RWPE1 (cell line): ENCODE measurements at regions not wholly inside any gene's neighbourhood (a gene's known extent, or its start where the extent isn't known, plus 50 kb on each side); places are given as distances from the start of the nearest gene placed in this dataset.
"Not testable (repeated sequence)": the region's sequence is repeated elsewhere in the genome, so short reads cannot be mapped to it uniquely, and the experiment has no call there.

Experiments used
- CTCF ChIA-PET: fragments of 350-600 bp; sonication (Branson Sonifier 250); formaldehyde crosslinking; extraction: SDS; loops from one replicate; lab custom pipeline; 2021; lab: Yijun Ruan, JAX
- POLR2A ChIA-PET: fragments of 400-600 bp; formaldehyde crosslinking; extraction: SDS; loops from one replicate; lab custom pipeline; 2020; ENCODE audit warnings: antibody characterized with exemption; ENCODE audit not compliant: low non-redundant PET; lab: Yijun Ruan, JAX
- DNase-seq: peaks from one replicate; pipeline ENCODE4 v3.0.0; 2012; ENCODE audit warnings: low spot score
- H3K27ac ChIP-seq: fragments of 450-650 bp; 2 replicates; pipeline ENCODE4 v1.5.1; 2017
- TF ChIP-seq, protein P1 (sequence below): fragments of 450-650 bp; conservative IDR thresholded peaks from 2 replicates; pipeline ENCODE4 v1.5.1; 2017; ENCODE audit warnings: low read depth, mild to moderate bottlenecking

DNA sequence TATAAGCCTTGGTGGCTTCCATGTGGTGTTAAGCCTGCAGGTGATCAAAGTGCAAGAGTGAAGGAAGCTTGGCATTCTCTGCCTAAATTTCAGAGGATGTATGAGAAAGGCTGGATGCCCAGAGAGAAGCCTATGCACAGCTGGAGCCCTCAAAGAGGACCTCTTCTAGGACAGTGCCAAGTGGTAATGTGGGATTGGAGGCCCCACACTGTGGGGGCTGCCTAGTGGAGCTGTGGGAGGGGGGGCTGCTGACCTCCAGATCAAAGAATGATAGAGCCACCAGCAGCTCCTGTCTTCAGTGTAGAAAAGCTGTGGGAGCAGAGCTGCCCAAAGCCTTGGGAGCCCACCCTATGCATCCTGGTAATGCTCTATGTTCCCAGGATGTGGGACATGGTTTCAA is 1512.7 kb upstream of the TPTE start:
- POLR2A ChIA-PET, result no interaction called here
- TF ChIP-seq, protein P1, sequence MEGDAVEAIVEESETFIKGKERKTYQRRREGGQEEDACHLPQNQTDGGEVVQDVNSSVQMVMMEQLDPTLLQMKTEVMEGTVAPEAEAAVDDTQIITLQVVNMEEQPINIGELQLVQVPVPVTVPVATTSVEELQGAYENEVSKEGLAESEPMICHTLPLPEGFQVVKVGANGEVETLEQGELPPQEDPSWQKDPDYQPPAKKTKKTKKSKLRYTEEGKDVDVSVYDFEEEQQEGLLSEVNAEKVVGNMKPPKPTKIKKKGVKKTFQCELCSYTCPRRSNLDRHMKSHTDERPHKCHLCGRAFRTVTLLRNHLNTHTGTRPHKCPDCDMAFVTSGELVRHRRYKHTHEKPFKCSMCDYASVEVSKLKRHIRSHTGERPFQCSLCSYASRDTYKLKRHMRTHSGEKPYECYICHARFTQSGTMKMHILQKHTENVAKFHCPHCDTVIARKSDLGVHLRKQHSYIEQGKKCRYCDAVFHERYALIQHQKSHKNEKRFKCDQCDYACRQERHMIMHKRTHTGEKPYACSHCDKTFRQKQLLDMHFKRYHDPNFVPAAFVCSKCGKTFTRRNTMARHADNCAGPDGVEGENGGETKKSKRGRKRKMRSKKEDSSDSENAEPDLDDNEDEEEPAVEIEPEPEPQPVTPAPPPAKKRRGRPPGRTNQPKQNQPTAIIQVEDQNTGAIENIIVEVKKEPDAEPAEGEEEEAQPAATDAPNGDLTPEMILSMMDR, result no peak
- CTCF ChIA-PET, result no interaction called here
- H3K27ac ChIP-seq, result no peak overlapping the region
- DNase-seq, result no peak

DNA sequence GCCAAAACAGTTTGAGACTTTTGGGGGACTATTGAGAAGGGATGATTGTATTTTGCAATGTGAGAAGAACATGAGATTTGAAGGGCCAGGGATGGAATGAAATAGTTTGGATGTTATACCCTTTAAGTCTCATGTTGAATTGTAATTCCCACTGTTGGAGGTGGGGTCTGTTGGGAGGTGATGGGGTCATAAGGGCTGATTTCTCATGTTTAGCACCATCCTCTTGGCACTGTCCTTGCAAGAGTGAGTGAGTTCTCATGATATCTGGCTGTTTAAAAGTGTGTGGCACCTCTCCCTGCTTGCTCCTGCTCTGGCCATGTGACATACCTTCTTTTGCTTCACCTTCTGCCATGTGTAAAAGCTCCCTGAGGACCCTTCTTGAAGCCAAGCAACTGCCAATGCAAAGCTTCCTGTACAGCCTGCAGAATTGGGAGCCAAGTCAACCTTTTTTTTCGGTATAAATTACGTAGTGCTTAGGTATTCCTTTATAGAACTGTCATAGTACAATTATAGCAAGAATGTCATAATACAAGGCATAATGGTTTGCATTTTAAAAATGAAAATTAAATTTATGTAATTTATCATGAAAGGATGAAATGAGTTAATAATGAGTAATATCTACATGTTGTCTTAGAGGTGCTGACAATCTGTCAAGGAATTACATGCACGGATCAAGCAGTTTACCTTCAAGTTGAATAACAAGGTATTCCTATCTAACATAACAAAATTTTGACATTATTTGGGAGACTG is 1511.9 kb upstream of the TPTE start:
- CTCF ChIA-PET, DNase-seq, POLR2A ChIA-PET, H3K27ac ChIP-seq: not testable (repeated sequence)

DNA sequence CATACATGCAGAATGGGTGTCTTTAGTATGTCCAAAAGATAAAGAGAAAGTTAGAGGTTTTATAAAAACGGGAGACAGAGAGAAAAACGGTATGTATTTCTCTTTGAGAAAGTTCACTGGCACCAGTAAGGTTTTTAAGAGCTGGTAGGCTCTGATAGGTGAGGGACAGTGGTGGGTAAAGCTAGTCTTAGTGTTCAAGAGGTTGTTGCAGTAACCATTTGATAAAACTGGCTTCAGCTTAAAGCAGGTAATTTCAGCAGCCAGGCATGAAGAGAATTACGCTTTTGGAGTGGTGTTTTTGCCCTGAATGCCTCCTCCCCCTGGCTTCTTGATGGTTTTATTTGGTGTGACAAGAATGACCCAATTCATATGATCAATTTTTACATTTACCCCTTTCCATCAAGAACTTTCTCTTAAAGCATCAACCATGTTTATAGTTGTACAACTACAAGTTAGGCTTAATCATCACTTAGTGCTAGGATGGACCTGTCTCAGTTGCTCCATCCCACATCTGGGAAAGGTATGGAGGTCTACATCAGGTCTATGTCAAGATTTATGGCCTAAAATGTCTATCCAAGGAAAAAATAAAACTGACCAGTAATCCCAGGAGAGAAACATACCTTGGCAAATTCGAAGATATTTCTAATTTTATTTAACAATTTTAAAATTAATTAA is 1511.1 kb upstream of the TPTE start:
- H3K27ac ChIP-seq, POLR2A ChIA-PET, DNase-seq, CTCF ChIA-PET: not testable (repeated sequence)

DNA sequence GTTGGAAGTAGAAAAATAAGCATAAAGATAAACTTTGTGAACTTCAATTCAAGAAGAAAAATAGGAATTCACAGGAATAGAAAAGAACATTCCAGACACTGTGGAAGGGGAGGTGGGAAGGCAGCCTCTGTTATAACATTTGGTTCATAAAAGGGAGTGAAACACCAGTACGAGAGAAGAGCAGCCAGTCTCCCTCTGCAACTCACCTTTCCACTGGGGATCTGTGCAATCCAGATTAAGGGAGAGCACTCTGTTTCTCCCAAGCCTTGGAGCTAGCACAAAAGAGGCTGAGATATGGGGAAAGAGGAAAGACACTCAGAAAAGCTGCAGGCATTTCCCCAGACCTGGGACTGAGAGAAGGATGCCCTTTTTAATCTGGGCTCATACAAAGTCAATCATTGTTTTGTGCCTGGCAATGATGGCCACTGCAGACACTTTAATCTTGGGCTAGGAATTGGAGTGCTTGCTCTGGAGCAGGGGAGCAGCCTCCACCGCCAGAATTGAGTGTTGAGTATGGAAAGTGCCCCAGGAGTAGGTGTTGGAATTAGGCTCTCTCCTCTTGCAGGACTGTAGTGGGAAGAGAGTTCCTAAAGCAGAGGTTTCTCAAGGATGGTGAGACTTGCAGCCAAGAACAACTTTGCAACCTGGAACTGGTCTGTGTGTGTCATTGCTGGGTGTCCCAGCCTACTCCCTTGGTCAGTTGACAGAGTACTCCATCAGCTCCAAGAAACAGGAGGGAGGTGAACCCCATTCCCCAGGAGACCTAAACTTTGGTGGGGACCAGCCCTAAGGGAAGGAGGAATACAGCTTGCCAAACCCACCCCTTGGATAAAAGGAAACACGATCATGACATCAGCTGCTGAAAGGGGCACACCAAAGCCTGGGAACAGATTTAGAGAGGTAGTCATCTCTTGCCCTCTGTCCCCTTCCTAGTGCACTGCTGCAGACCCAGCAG is 1510.2 kb upstream of the TPTE start:
- H3K27ac ChIP-seq, CTCF ChIA-PET, POLR2A ChIA-PET, DNase-seq: not testable (repeated sequence)

DNA sequence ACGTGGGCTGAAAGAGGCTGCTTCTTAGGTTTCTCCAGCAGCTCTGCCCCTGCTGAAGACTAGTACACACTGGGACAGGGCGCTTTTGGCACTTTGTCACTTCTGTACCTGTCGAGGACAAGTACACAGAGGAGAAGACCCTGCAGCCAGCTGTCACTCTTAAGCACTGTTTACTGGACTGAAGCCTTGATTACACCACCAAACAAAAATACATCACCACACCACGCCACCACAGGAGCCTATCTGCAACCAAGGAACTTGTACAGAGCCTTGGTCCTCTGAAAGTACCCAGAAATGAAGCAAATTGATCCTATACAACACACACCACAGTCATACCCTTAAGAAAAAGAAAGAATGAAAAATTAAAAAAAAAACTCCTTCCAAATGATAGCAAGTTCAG is 1509.5 kb upstream of the TPTE start:
- H3K27ac ChIP-seq, POLR2A ChIA-PET, DNase-seq, CTCF ChIA-PET: not testable (repeated sequence)

DNA sequence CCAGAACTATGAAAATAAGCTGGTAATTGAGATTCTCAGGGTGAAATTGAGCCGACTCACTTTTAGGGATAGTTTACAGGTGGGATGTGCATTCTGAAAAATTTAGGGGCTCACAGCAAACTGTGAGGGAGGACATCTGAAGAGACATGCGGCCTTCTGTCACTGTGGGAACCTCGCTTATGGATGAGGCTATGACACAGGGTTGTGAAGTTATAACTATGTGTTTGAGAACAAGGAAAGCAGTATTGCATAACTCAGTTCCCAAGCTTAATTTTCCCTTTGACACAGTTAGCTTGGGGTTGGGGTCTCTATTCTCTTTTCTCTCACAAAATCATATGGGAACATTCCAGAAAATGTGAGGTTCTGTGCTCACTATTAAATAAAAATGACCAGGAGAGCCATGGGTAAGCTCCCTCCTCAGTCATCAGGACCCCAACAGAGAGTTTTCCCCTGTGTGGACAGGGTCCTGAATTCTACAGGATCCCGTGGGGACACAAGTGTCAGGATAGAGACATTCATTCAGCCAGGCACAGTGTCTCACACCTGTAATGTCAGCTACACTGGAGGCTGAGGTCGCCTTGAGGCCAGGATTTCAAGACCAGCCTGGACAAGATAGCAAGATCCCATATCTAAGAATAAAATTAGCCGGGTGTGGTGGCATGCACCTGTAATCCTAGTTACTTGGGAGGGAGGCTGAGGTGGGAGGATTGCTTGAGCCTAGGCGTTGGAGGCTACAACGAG is 1507.7 kb upstream of the TPTE start:
- H3K27ac ChIP-seq, CTCF ChIA-PET, POLR2A ChIA-PET: not testable (repeated sequence)

DNA sequence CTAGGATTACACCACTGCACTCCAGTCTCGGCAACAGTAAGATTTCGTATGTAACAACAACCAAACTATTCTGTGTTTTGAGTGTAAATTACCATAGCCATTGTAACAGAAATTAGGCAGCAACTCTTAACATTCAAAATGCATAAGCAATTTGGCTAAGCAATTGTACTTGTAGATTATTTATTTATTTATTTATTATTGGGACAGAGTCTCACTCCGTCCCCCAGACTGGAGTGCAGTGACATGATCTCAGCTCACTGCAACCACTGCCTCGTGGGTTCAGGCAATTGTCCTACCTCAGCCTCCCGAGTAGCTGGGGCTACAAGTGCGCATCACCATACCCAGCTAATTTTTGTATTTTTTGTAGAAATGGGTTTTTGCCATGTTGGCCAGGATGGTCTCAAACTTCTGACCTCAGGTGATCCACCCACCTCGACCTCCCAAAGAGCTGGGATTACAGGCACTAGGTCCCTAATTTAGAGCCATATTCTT is 1507.1 kb upstream of the TPTE start:
- POLR2A ChIA-PET, DNase-seq, CTCF ChIA-PET, H3K27ac ChIP-seq: not testable (repeated sequence)

More for the DNA sequence above, 1507.7 kb upstream of the TPTE start:
- DNase-seq, result not testable (repeated sequence)

DNA sequence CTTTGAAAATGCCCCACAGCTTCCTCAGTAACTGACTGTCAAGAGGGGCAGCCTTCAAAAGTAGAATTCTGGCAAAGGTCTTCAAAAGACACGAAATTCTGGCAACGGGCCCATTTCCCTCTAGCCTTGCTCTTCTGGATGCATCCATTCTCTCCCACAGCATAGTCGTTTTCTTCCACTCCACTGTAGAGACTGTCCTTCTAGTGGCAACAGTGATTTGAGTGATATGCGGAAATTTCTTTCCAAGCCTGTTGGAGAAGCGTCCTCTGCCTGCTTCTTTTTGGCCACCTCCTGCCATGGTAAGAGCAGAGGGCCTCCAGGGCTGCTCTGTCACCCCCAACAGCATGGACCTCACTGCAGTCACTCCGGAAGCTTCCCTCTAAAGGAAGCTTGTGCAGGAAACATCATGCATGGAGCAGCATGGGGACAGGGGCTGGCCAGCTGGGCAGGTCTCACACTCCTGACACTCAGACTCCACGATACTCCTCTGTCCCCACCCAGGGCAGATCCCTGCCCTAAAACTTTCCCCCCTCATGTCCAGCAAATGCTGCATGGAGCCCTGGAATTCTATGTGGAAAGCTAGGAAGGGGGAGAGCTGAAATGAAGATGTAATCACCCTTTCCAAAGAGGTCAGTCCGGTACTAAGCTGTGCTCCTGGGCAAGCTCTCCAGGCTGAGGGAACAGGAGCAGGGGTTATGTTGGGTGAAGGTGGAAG is 1505.7 kb upstream of the TPTE start:
- H3K27ac ChIP-seq, DNase-seq, POLR2A ChIA-PET, CTCF ChIA-PET: not testable (repeated sequence)

DNA sequence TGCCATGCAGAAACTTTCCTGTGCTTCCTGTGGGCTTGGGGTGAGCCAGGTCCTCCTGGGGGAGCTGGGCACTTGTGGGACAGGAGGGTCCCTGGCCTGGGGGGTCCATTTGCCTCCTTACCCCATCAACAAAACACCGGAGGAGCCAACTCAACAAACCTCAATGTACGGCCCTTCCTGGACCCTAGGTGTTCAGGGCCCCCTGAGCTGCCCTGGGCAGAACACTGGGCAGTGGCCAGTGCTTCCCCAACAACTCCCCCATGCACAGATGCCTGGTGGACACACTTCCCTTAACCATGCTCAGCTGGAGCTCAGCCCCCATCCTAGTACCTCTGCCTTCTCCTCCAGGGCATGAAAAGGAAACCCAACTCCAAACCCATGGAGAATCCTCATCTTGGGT is 1504.2 kb upstream of the TPTE start:
- DNase-seq, CTCF ChIA-PET, POLR2A ChIA-PET, H3K27ac ChIP-seq: not testable (repeated sequence)

DNA sequence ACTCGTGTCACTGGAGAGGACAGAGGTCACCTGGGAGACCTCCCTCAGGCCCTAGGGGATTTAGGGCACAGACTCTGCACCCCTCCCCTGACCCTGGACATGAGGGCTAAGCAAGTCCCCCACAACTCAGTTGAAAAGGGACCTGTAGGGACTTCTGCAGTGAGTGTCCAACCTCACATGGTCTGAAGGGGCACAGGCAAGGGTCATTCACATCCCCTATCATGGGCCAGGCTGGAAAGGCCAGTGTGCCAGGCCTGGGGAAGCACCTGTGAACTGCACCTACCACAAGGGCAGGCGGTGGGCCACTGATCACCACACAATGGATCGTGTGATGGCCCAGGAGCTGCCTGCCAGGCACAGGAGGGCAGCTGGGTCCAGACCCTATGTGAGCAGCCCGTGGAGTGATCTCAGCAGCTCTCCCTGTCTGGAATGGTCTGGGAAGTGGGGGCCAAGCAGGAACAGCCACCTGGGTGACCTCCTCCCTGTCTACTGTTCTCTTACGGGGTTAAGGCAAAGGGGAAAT is 1502.6 kb upstream of the TPTE start:
- POLR2A ChIA-PET, CTCF ChIA-PET, H3K27ac ChIP-seq, DNase-seq: not testable (repeated sequence)

DNA sequence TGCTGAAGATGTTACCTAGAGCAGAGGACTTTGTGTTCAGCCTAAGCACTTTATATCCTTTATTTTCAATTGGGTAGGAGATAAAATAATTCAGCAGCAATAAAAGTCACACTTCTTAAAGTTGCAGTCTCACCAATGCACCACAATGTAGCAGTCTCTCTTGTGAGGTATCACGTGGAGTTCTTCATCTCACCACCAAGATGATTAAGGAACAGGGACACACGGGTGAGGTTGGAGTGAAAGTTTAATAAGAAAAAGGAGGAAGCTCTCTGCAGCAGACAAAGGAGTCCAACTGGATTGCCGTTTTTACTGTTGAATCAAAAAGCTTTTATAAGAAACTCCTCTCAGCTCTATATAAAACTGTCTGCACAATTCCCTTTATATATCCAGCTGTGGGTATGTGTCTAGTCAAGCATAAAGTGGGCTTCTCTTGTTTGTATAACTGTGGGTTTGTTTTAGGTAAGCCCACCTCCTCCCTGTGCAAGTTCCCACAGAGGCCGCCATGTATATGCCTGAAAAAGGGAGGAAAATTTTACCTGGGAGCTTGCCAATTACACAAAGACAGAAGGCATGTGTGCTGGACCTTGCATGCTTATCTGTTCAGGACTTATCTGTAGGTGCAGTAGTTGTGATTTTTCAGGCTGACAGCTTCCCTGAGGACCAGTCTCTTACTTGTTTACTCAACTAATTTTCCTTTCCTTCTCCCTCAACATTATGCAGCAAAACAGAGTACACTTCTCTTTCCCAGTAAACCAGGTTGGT is 1497.2 kb upstream of the TPTE start:
- H3K27ac ChIP-seq, CTCF ChIA-PET, DNase-seq, POLR2A ChIA-PET: not testable (repeated sequence)

DNA sequence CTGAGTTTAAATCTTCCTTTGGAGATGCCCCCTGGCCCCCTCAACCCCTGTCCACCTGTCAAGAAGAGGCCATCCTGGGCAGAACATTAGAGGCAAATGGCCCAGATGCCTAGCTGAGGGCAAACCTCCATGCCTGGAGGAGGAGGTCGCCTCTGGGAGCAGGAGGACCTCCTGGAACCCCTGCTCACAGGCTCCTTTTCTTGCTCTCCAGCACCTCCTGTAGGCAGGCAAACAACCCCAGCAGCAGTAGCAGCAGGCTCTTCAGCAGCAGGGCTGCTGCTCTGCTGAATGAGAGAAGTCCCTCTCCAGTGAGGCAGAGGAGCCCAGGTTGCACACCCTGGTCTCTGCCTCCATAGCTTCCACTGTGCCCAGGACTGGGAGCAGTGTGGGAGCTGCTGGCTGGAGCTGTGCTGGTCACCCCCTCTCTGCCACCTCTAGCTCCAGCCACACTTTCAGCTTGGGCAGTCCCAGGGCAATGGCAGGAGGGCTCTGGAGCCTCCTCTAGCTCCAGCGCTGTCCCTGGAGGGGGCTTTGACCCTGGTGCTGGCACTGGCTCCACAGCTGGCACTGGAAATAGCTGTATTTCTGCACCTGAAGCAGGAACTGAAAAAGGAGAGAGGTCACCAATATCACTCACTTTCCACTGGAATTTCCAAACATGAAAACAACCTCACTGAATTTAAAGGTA is 1494.5 kb upstream of the TPTE start:
- POLR2A ChIA-PET, H3K27ac ChIP-seq, DNase-seq, CTCF ChIA-PET: not testable (repeated sequence)

DNA sequence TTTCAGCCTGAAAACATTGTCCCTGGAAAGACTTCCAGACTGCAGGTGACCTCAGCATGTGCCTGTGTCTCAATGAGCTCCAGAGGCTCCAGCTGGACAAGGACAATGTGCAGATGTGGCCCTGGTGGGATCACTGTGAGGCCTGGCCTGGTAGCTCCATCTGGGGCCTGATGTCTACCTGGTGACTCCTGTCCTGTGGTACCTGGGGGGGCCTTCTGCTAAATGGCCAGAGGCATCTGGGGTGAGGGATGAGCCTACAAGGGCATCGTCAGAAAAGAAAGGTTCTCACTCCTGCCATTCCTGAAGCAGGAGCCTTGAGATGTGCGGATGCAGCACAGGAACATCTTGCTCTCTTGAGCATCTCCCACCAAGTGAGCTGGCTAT is 1494.0 kb upstream of the TPTE start:
- H3K27ac ChIP-seq, POLR2A ChIA-PET, CTCF ChIA-PET, DNase-seq: not testable (repeated sequence)
